ENCODE measurements at regions not wholly inside any gene's neighbourhood (a gene's known extent, or its start where the extent isn't known, plus 50 kb on each side); places are given as distances from the start of the nearest gene placed in this dataset.
"Not testable (repeated sequence)": the region's sequence is repeated elsewhere in the genome, so short reads cannot be mapped to it uniquely, and the experiment has no call there.

DNA sequence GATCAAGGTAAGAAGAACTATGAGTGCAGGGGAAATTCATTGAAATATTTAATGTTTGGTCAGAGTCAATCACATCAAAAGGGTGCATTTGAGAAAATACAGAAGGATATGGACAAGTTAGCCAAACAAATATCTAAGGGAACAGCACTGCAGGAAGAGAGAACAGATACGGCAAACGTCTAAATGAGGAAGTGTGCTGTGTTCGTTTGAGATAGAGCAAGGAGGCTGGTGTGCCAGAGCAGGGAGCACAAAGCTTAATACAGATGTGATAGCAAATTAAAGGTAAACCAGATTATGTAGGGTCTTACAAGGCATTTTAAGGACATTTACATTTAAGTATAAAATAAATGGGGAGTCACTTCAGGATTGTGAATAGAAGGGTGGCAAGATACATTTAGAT is 241.3 kb upstream of the ZNF804A start:
- in situ Hi-C loops (cut with HindIII; ENCODE audit: low pct_ligation_motif_present, low pct_unique_long_range_greater_than_20kb, low sequenced_read_pairs) = no loop called here
- no peak for DNase-seq

DNA sequence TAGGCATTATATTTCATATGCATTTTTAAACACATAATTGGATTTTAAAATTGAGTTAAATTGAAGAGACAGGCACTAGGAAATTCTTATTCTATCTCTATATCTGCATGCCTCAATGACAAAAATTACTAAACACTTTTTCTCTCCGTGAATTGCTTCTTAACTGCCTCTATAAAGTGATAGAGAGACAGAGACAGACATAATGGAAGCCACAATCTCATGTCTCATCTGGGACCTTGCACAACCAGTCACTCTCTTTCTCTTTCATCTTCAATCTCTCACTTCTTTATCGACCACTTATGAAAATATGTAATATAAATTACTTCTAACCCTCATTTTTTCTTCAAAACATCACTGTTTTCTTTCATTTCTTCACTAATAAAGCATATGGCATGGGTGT is 238.9 kb upstream of the ZNF804A start:
- DNase-seq = no peak
- in situ Hi-C loops (cut with HindIII; ENCODE audit: low pct_ligation_motif_present, low pct_unique_long_range_greater_than_20kb, low sequenced_read_pairs) = no loop called here

DNA sequence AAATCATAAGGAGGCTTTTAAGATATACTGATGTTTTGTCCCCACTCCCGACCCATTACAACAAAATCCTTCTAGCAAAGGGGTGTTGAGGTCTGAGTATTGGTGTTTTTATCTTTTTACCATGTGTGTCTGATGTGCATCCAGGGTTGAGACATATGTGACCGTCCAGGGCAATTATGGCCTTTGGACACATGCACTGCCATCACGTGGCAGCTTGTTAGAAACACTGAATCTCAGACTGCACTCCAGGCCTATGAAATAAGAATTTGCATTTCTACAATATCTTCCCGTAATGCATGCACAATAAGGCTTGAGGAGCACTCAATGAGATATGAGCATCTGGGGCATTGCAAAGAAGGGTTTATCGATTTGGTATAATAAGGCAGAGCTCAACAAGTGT is 235.1 kb upstream of the ZNF804A start:
- in situ Hi-C loops (cut with HindIII; ENCODE audit: low pct_ligation_motif_present, low pct_unique_long_range_greater_than_20kb, low sequenced_read_pairs) = no loop called here
- DNase-seq = no peak

DNA sequence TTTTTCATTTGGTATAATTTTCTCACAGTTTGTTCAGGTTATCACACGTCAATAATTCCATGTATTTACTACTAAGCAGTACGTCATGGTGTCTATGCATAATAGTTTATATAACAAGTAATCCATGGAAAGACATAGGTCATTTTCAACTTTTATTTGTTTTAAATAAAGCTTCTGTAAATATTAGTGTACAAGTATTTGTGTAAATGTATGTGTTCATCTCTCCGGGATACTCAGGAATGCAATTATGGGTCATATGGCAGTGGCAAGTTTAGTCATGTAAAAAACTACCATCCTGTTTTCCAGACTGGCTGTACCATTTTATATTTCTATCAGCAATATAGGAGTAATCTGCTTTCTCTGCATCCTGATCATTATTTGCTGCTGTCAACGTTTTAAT is 231.1 kb upstream of the ZNF804A start:
- in situ Hi-C loops (cut with HindIII; ENCODE audit: low pct_ligation_motif_present, low pct_unique_long_range_greater_than_20kb, low sequenced_read_pairs) = no loop called here
- no peak for DNase-seq

DNA sequence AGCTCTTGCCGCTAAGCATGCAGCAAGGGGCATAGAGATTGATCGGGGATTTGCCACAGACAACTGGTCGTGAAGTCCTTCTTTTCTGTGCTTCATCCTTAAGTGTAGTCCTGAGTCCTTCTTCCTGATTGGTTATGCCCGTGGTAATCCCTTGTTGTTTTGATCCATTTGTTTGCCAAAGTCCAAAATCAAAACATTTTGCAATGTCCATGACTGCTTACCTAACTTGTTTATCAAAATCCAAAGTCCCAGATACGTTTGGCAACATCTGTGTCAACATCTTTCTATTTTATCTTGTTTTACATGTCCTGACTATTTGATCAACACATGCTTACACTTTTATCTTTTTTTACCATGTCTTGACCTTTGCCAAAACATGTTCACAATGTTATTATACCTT is 229.0 kb upstream of the ZNF804A start:
- in situ Hi-C loops (cut with HindIII; ENCODE audit: low pct_ligation_motif_present, low pct_unique_long_range_greater_than_20kb, low sequenced_read_pairs) = no loop called here
- no peak for DNase-seq

DNA sequence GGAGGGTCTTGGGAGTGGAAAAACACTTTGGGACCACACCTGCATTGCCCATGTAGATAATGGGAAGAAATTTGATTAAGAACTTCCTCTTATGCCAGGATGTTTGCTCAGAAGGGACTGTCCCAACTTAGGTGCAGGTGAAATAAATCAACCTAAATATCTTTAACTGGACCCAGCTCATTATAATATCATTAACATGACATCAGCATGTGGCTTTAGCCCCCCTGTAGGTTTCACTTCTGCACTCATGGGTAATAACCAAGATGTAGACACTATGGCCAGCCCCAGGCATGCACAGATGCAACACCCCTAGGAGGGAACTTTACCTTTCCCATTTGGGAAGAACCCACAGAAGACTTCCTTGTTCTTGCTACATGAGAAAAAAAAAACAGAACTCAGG is 227.4 kb upstream of the ZNF804A start:
- in situ Hi-C loops (cut with HindIII; ENCODE audit: low pct_ligation_motif_present, low pct_unique_long_range_greater_than_20kb, low sequenced_read_pairs) = no loop called here
- no peak for DNase-seq

DNA sequence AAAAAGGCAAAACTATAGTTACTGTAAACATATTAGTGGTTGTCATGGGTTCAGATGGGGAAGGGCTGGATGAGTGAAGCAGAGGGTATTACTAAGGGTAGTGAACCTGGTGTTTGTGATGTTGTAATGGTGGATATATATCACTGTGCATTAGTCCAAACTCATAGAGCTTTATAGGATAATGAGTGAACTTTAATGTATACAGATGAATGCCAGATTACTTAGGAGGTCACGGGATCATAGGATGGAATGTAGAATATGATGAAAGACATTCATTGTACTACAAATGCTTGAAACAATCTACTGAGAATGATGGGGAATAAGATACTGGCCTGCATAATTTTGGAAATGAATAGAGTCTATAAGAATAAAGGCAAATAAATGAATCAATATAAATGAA is 226.7 kb upstream of the ZNF804A start:
- no peak for DNase-seq
- in situ Hi-C loops (cut with HindIII; ENCODE audit: low pct_ligation_motif_present, low pct_unique_long_range_greater_than_20kb, low sequenced_read_pairs) = no loop called here

DNA sequence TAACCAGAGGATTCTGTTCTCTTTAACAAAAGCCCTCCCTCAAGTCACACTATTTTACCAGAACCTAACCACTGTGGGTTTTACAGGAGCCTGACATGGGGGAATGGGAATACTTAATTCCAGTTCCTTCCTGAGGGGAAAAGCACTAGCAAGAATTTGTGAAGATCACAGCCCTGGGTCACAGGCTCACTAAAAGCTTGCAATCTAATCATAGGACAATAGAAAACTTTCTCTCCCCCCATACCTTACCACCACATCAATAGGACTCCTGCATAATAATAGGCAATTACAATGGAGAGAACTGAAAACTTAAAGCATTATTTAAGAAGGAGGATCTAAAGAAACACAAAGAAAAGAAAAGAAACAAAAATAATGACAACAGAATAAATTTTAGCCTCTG is 225.8 kb upstream of the ZNF804A start:
- in situ Hi-C loops (cut with HindIII; ENCODE audit: low pct_ligation_motif_present, low pct_unique_long_range_greater_than_20kb, low sequenced_read_pairs) = no loop called here
- no peak for DNase-seq

DNA sequence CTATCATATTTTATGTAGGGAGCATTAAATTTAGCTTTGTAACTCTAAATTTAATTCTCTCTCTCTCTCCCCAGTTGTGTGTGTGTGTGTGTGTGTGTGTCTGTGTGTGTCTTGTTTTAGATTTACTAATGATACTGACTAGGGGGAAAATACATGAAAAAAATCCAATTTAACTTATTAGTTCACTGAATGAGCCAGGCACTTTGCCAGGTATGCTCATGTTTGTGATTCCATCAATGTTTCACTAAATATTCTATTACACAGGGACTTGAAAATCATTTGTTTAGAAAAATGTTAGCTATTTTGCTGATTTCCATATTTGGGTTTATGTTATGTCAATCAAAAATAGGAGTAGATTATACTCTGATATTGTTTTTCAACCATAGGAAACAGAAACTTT is 203.7 kb upstream of the ZNF804A start:
- DNase-seq = no peak
- in situ Hi-C loops (cut with HindIII; ENCODE audit: low pct_ligation_motif_present, low pct_unique_long_range_greater_than_20kb, low sequenced_read_pairs) = no loop called here

DNA sequence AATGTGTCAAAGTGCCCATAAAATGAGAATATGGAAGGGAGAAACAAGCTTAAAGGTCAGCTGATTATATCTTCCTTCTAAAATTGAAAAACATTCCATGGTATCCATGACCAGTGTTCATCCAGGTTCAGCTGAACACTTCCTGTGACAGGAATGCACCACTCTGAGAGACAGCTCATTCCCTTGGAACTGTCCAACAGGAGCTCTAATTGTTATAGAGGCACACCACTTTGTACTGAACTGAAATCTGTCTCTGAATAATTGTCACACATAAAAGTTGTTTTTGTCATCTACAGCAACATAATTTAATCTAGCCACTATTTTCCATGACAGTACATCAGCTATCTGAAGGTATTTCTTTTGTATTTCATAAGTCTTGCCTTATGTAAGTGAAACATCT is 195.9 kb upstream of the ZNF804A start:
- in situ Hi-C loops (cut with HindIII; ENCODE audit: low pct_ligation_motif_present, low pct_unique_long_range_greater_than_20kb, low sequenced_read_pairs) = no loop called here
- DNase-seq = no peak

DNA sequence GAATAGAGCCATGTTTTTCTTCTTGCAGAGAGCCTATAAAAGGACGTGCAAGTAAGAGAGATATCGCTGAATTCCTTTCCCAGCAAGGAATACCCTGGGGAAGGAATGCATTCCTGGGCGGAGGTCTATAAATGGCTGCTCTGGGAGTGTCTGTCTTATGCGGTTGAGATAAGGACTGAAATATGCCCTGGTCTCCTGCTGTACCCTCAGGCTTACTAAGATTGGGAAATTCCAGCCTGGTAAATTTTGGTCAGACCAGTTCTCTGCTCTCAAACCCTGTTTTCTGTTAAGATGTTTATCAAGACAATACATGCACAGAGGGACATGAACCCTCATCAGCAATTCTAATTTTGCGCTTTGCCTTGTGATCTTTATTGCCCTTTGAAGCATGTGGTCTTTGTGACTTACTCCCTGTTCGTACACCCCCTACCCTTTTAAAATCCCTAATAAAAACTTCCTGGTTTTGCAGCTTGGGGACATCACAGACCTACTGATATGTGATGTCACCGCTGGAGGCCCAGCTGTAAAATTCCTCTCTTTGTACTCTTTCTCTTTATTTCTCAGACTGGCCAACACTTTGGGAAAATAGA is 191.2 kb upstream of the ZNF804A start:
- in situ Hi-C loops (cut with HindIII; ENCODE audit: low pct_ligation_motif_present, low pct_unique_long_range_greater_than_20kb, low sequenced_read_pairs); DNase-seq: not testable (repeated sequence)

DNA sequence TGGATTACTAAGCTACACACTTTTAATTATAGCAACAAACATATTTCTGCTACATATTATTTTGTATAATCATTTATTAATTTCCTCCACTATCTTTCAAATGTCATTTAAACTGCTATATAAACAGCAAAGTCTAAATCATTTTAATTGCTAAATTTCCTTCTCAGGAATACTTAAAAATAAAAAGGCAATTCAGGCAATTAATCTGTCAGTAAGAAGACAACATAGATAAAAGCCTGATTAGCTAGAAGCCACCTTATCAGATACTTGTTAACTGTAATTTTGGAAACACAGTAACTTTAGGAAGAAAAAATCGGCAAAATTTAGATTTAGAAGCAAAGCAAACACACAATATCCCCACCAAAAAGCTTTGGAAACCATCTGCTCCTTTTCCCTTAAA is 188.2 kb upstream of the ZNF804A start:
- in situ Hi-C loops (cut with HindIII; ENCODE audit: low pct_ligation_motif_present, low pct_unique_long_range_greater_than_20kb, low sequenced_read_pairs) = no loop called here
- DNase-seq = no peak

DNA sequence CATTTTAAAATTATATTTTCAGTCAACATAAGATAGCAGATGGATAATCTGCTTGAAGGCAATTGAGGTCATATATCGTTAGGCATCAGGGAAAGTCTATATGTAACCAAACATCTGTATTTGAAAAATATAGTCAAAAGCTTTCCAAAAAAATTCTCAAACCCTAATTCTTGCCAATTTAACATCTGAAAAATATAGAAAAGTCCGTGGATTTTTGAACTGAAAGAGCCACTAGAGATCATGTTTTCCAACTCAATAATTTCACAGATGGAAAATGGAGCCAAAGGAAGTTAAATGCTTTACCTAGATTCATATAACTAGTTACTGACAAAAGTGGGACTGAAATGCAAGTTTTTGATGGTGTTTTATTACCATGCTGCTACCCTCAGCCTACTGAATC is 185.1 kb upstream of the ZNF804A start:
- in situ Hi-C loops (cut with HindIII; ENCODE audit: low pct_ligation_motif_present, low pct_unique_long_range_greater_than_20kb, low sequenced_read_pairs) = no loop called here
- no peak for DNase-seq

DNA sequence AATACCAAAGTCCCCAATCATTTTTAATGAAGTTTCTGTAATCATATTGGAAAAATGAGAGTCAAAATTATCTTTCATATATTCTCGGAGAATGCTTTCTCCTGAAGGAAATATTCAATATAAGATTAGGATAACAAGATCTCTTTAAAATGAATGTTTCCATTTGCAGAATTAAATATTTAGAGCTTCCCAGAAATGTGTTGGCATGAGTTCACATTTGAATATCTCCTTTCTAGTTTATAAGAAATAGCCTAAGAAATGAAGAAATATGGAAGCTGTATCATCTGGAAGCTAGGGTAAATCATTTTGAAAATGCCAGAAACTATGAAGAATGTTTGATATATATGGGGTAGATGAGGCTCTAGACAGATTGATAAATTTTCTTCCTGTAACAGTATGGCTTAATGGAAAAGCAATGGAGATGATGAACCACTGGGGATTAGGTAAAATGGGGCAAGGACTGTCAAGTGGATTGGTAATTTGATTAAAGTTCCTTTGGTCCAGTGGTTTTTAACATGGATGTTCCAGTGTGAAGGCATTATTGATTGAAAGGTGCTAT is 184.6 kb upstream of the ZNF804A start:
- in situ Hi-C loops (cut with HindIII; ENCODE audit: low pct_ligation_motif_present, low pct_unique_long_range_greater_than_20kb, low sequenced_read_pairs) = no loop called here
- DNase-seq = no peak

DNA sequence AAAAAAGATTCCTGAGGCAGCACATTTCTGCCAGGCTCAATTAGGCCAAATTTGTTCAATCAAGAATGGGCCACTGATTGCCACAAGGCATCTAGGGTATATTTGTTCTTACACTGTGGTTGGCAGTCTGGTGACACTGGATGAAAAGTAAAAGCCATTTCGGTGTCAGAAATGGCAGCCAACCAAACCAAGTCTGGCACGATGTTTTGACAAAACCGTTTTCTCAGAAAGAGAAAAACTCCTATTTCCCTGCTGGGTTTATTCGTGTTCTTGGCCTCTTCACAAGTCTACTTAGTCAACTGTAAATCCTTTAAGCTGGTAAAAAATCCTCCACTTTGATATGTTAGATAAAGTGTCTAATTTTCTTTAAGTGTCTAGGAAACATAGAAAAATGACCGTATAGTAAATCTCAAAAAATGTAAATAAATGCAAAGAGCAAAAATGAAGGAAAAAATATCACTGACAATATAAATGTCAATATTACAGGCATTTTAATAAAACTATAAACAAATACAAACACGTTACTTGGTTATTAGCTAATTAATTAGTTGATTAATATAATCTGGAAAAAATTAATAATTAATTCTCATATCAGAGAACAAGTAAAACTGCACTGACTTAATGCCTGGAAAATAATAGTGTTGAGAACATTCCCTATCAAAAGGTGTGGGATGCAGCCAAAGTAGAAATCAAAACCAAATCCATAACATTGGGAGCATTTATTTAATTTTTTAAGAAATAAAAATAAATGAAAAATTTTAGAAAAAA is 182.0 kb upstream of the ZNF804A start:
- DNase-seq = no peak
- in situ Hi-C loops (cut with HindIII; ENCODE audit: low pct_ligation_motif_present, low pct_unique_long_range_greater_than_20kb, low sequenced_read_pairs) = no loop called here

DNA sequence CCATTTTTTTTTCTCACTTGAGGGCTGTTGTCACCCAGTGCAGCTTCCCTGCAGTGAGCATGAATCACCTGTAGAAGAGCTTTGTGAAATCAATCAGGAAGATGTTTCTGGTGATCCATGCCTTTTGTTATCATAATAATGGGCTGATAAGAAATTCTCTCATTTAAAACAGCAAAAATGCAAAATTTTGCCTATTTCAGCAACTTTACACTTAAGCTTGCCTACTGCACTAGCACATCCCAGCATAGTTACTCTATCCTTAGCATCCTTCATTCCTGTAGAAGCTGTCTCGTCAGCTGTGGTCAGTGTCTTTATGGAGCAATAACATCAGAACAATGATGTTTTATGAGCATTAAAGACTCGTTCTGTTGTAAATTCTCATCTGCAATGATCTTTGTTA is 178.6 kb upstream of the ZNF804A start:
- DNase-seq = no peak
- in situ Hi-C loops (cut with HindIII; ENCODE audit: low pct_ligation_motif_present, low pct_unique_long_range_greater_than_20kb, low sequenced_read_pairs) = no loop called here

DNA sequence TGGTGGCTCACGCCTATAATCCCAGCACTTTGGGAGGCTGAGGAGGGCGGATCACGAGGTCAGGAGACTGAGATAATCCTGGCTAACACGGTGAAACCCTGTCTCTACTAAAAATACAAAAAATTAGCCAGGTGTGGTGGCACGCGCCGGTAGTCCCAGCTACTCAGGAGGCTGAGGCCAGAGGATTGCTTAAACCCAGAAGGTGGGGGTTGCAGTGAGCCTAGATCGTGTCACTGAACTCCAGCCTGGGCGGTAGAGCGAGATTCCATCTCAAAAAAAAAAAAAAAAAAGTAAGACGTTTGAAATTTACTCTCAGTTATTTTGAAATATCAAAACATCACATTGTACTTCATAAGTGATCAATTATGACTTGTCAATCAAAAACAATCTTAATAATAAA is 176.9 kb upstream of the ZNF804A start:
- DNase-seq; in situ Hi-C loops (cut with HindIII; ENCODE audit: low pct_ligation_motif_present, low pct_unique_long_range_greater_than_20kb, low sequenced_read_pairs): not testable (repeated sequence)

DNA sequence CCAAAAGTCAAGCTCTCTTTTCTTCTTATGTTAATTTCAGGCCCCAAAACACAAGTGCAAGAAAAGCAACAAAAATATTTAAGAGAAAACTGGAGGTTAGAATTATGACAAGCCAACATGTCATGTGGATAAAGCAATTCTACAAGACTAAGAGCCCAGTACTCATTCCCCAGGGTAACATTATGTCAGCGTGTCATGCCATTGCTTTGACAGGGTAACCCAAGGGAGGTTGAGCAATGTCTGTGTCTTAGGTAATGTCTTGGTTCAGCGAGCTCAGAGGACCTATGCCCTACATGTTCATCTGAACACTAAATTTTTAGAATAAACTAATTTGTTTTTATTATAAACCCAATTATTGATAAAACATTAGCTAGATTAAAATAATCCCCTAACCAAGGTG is 173.2 kb upstream of the ZNF804A start:
- DNase-seq = no peak
- in situ Hi-C loops (cut with HindIII; ENCODE audit: low pct_ligation_motif_present, low pct_unique_long_range_greater_than_20kb, low sequenced_read_pairs) = no loop called here

DNA sequence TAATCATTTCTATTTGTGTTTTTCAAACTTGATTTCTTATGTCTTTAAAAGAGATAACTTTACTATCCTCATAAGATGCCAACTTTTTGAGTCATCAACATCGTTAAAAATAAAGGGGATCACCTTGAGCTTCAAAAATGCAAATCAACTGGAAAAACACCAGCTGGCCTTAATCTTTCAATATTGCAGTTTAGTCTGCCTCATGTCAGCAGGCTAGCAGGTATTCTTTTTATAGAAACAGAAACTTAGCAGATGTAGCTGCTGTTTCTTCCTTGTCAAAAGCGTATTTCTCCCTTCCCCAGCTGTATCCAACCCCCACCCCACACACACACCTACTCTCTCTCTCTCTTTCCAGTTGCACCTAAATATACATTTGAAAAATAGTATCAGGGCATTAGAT is 154.1 kb upstream of the ZNF804A start:
- DNase-seq = no peak
- in situ Hi-C loops (cut with HindIII; ENCODE audit: low pct_ligation_motif_present, low pct_unique_long_range_greater_than_20kb, low sequenced_read_pairs) = no loop called here

DNA sequence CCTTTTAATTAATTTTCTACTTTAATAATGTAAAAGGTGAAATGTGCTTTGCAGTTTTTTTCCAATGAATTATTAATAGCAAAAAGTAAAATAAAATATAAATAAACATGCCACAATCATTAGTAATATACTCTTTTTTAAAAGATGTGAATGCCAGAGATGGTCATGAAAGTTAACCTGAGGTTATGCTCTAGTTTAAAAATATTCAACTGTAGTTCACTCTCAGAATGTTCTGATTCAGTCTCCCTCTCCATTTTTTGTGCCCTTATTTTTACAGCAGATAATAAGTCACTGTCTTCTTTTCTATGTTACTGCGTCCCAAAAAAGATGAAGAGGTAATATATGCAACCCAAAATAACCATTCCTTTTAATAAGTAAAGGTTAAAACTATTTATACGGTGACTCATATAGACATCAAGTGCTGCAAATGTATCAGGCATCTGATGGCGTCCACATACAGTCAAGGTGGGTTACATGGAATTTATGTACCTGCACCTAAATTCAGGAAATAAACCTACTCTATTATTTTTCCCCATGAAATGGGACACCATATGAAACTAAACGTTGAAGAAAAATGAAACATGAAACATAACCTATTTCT is 153.6 kb upstream of the ZNF804A start:
- DNase-seq = no peak

More for the DNA sequence above, 153.6 kb upstream of the ZNF804A start:
- in situ Hi-C loops (cut with HindIII; ENCODE audit: low pct_ligation_motif_present, low pct_unique_long_range_greater_than_20kb, low sequenced_read_pairs) = no loop called here
